GM23338 (cell line): ENCODE measurements at regions not wholly inside any gene's neighbourhood (a gene's known extent, or its start where the extent isn't known, plus 50 kb on each side); places are given as distances from the start of the nearest gene placed in this dataset.

Experiments used
- ATAC-seq: fragments of 200-7000 bp; cut with Tn5 transposase; 3 replicates; pipeline ENCODE4 v1.9.1; 2020
- DNase-seq: peaks from one replicate; pipeline ENCODE4 v3.0.0-alpha.2; 2015; ENCODE audit warnings: low spot score
- H2AFZ ChIP-seq: fragments of 200-600 bp; sonication (generic); 2 replicates; pipeline ENCODE4 v1.8.0; 2016; ENCODE audit warnings: antibody characterized with exemption, mild to moderate bottlenecking, moderate library complexity
- H3F3A ChIP-seq: fragments of 200-600 bp; sonication (generic); replicated peaks from 2 replicates; pipeline ENCODE4 v1.8.0; 2017; ENCODE audit warnings: antibody characterized with exemption, mixed run types, low read depth
- H3K27ac ChIP-seq: fragments of 200-600 bp; sonication (generic); 2 replicates; pipeline ENCODE4 v1.6.1; 2016; ENCODE audit warnings: low read depth
- H3K27me3 ChIP-seq: fragments of 200-600 bp; sonication (generic); 2 replicates; pipeline ENCODE4 v1.8.0; 2016; ENCODE audit warnings: mild to moderate bottlenecking, mixed run types, moderate library complexity; ENCODE audit not compliant: insufficient read depth
- H3K36me3 ChIP-seq: fragments of 200-600 bp; sonication (generic); 2 replicates; pipeline ENCODE4 v1.8.0; 2016; ENCODE audit warnings: mild to moderate bottlenecking; ENCODE audit not compliant: insufficient read depth
- H3K4me1 ChIP-seq: fragments of 200-600 bp; sonication (generic); 2 replicates; pipeline ENCODE4 v1.8.0; 2016; ENCODE audit warnings: mild to moderate bottlenecking, moderate library complexity; ENCODE audit not compliant: insufficient read depth
- H3K4me2 ChIP-seq: fragments of 200-600 bp; sonication (generic); 2 replicates; pipeline ENCODE4 v1.7.1; 2017; ENCODE audit warnings: mixed run types
- H3K4me3 ChIP-seq: fragments of 200-600 bp; sonication (generic); 2 replicates; pipeline ENCODE4 v1.6.1; 2016; ENCODE audit warnings: mixed run types
- H3K79me2 ChIP-seq: fragments of 200-600 bp; sonication (generic); replicated peaks from 2 replicates; pipeline ENCODE4 v1.8.0; 2017; ENCODE audit warnings: mild to moderate bottlenecking; ENCODE audit not compliant: insufficient read depth
- H3K9me2 ChIP-seq: fragments of 200-600 bp; sonication (generic); 2 replicates; pipeline ENCODE4 v1.8.0; 2017; ENCODE audit not compliant: insufficient read depth
- H4K20me1 ChIP-seq: fragments of 200-600 bp; sonication (generic); replicated peaks from 2 replicates; pipeline ENCODE4 v1.8.0; 2017; ENCODE audit warnings: mild to moderate bottlenecking; ENCODE audit not compliant: insufficient read depth
- H3K27ac Mint-ChIP-seq: 2 replicates; pipeline ENCODE4 v1.8.0; 2020; ENCODE audit warnings: inconsistent platforms, mild to moderate bottlenecking, moderate library complexity, mixed read lengths
- H3K27me3 Mint-ChIP-seq: 3 replicates; pipeline ENCODE4 v1.8.0; 2022; ENCODE audit warnings: low read depth, mild to moderate bottlenecking, moderate library complexity, mixed read lengths, inconsistent platforms; ENCODE audit not compliant: insufficient read depth, poor library complexity
- H3K36me3 Mint-ChIP-seq: 3 replicates; pipeline ENCODE4 v1.8.0; 2021; ENCODE audit warnings: low read depth, mild to moderate bottlenecking, inconsistent platforms, moderate library complexity, mixed read lengths
- H3K4me1 Mint-ChIP-seq: 3 replicates; pipeline ENCODE4 v1.8.0; 2020; ENCODE audit warnings: mild to moderate bottlenecking, inconsistent platforms, mixed read lengths
- H3K4me3 Mint-ChIP-seq: 3 replicates; pipeline ENCODE4 v1.8.0; 2021; ENCODE audit warnings: moderate library complexity, mild to moderate bottlenecking, inconsistent platforms, mixed read lengths
- H3K9me3 Mint-ChIP-seq: 3 replicates; pipeline ENCODE4 v1.8.0; 2020; ENCODE audit warnings: moderate library complexity, mild to moderate bottlenecking, inconsistent platforms, mixed read lengths
- CREB1 ChIP-seq: fragments of 250-450 bp; sonication (Bioruptor Pico); IDR thresholded peaks from 2 replicates; pipeline ENCODE4 v1.5.0; 2020; ENCODE audit warnings: low read depth, mild to moderate bottlenecking, moderate library complexity
- EZH2 ChIP-seq: fragments of 200-600 bp; sonication (generic); IDR thresholded peaks from one replicate; pipeline ENCODE4 v1.8.0; 2017; ENCODE audit warnings: antibody characterized with exemption, mild to moderate bottlenecking, low read depth; ENCODE audit not compliant: unreplicated experiment
- EZH2phosphoT487 ChIP-seq: fragments of 200-600 bp; sonication (generic); IDR thresholded peaks from one replicate; pipeline ENCODE4 v1.8.1; 2018; ENCODE audit warnings: antibody characterized with exemption; ENCODE audit not compliant: unreplicated experiment
- JUNB ChIP-seq: IDR thresholded peaks from one replicate; pipeline ENCODE4 v1.6.1; 2016; ENCODE audit warnings: antibody characterized with exemption; ENCODE audit not compliant: unreplicated experiment
- NANOG ChIP-seq: IDR thresholded peaks from 2 replicates; pipeline ENCODE4 v1.6.1; 2016; ENCODE audit warnings: antibody characterized with exemption, borderline replicate concordance
- POLR2AphosphoS5 ChIP-seq: IDR thresholded peaks from 2 replicates; pipeline ENCODE4 v1.6.1; 2016; ENCODE audit warnings: antibody characterized with exemption, low read depth
- STAT1 ChIP-seq: IDR thresholded peaks from one replicate; pipeline ENCODE4 v1.6.1; 2016; ENCODE audit warnings: antibody characterized with exemption; ENCODE audit not compliant: unreplicated experiment
- ZNF114 ChIP-seq: fragments of 250-450 bp; sonication (Bioruptor Pico); IDR thresholded peaks from 2 replicates; pipeline ENCODE4 v1.5.0; 2020; ENCODE audit warnings: mild to moderate bottlenecking, moderate library complexity
- ZNF331 ChIP-seq: fragments of 250-450 bp; sonication (Bioruptor Pico); IDR thresholded peaks from 2 replicates; pipeline ENCODE4 v1.5.0; 2020; ENCODE audit warnings: low read depth, mild to moderate bottlenecking, moderate library complexity
- TF ChIP-seq, protein P1 (sequence below), 2 experiments: fragments of 200-600 bp in 1 of 2; sonication (generic) in 1 of 2; conservative IDR thresholded peaks; 2 replicates each; pipeline versions ENCODE4 v1.5.1 to v1.6.1; 2016 to 2017; ENCODE audit warnings: antibody characterized with exemption in 2 of 2, low read depth in 2 of 2, mild to moderate bottlenecking in 2 of 2, moderate library complexity in 1 of 2
- TF ChIP-seq, protein P2 (sequence below): fragments of 250-450 bp; sonication (Bioruptor Pico); IDR thresholded peaks from 2 replicates; pipeline ENCODE4 v1.5.0; 2020; ENCODE audit warnings: mild to moderate bottlenecking, moderate library complexity
- TF ChIP-seq, protein P3 (sequence below): IDR thresholded peaks from one replicate; pipeline ENCODE4 v1.6.1; 2018; ENCODE audit warnings: antibody characterized with exemption; ENCODE audit not compliant: unreplicated experiment
- TF ChIP-seq, protein P4 (sequence below): IDR thresholded peaks from 2 replicates; pipeline ENCODE4 v1.6.1; 2016; ENCODE audit warnings: antibody characterized with exemption

DNA sequence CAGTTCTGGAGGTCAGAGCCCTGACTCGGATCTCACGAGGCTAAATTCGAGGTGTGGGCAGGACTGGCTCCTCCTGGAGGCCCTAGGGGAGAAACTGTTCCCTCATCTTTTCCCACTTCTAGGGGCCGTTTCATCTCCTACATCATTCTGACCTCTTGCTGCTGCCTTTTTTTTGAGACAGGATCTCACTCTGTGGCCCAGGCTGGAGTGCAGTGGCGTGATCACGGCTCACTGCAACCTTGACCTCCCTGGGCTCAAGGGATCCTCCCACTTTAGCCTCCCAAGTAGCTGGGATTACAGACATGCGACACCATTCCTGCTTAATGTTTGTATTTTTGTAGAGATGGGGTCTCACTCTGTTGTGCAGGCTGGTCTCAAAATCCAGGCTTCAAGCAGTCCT is 244.1 kb upstream of the GSE1 start:
- Histone ChIP-seq H3K36me3 (no peaks in the 10 kb centered on the region), H3K9me2 (no peaks in the 10 kb centered on the region), H3K4me3 (no peak overlapping the region), H3K4me2 (no peak overlapping the region), H3K27ac (no peak overlapping the region), H4K20me1 (no peaks in the 10 kb centered on the region; the same call in 1 of the 2 replicates), H2AFZ (no peak overlapping the region), H3K4me1 (no peaks in the 10 kb centered on the region; the same call in 1 of the 2 replicates), H3F3A (no peaks in the 10 kb centered on the region), H3K79me2 (no peaks in the 10 kb centered on the region), H3K27me3 (no peaks in the 10 kb centered on the region)
- H3K36me3 Mint-ChIP-seq: peaks cover 9% of the 10 kb centered on the region; the same call in 2 of the 3 replicates
- H3K27me3 Mint-ChIP-seq: peaks cover 27% of the 10 kb centered on the region
- H3K27ac Mint-ChIP-seq: no peak overlapping the region
- TF ChIP-seq STAT1: no peak
- TF ChIP-seq ZNF331 (CRISPR knock-in tag): no peak
- TF ChIP-seq, protein P1, sequence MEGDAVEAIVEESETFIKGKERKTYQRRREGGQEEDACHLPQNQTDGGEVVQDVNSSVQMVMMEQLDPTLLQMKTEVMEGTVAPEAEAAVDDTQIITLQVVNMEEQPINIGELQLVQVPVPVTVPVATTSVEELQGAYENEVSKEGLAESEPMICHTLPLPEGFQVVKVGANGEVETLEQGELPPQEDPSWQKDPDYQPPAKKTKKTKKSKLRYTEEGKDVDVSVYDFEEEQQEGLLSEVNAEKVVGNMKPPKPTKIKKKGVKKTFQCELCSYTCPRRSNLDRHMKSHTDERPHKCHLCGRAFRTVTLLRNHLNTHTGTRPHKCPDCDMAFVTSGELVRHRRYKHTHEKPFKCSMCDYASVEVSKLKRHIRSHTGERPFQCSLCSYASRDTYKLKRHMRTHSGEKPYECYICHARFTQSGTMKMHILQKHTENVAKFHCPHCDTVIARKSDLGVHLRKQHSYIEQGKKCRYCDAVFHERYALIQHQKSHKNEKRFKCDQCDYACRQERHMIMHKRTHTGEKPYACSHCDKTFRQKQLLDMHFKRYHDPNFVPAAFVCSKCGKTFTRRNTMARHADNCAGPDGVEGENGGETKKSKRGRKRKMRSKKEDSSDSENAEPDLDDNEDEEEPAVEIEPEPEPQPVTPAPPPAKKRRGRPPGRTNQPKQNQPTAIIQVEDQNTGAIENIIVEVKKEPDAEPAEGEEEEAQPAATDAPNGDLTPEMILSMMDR (conservative IDR thresholded peaks at IDR 0.05; ENCODE audit: low read depth in 2 of 2): no peak
- no peak for TF ChIP-seq ZNF114 (CRISPR knock-in tag)
- TF ChIP-seq, protein P2, sequence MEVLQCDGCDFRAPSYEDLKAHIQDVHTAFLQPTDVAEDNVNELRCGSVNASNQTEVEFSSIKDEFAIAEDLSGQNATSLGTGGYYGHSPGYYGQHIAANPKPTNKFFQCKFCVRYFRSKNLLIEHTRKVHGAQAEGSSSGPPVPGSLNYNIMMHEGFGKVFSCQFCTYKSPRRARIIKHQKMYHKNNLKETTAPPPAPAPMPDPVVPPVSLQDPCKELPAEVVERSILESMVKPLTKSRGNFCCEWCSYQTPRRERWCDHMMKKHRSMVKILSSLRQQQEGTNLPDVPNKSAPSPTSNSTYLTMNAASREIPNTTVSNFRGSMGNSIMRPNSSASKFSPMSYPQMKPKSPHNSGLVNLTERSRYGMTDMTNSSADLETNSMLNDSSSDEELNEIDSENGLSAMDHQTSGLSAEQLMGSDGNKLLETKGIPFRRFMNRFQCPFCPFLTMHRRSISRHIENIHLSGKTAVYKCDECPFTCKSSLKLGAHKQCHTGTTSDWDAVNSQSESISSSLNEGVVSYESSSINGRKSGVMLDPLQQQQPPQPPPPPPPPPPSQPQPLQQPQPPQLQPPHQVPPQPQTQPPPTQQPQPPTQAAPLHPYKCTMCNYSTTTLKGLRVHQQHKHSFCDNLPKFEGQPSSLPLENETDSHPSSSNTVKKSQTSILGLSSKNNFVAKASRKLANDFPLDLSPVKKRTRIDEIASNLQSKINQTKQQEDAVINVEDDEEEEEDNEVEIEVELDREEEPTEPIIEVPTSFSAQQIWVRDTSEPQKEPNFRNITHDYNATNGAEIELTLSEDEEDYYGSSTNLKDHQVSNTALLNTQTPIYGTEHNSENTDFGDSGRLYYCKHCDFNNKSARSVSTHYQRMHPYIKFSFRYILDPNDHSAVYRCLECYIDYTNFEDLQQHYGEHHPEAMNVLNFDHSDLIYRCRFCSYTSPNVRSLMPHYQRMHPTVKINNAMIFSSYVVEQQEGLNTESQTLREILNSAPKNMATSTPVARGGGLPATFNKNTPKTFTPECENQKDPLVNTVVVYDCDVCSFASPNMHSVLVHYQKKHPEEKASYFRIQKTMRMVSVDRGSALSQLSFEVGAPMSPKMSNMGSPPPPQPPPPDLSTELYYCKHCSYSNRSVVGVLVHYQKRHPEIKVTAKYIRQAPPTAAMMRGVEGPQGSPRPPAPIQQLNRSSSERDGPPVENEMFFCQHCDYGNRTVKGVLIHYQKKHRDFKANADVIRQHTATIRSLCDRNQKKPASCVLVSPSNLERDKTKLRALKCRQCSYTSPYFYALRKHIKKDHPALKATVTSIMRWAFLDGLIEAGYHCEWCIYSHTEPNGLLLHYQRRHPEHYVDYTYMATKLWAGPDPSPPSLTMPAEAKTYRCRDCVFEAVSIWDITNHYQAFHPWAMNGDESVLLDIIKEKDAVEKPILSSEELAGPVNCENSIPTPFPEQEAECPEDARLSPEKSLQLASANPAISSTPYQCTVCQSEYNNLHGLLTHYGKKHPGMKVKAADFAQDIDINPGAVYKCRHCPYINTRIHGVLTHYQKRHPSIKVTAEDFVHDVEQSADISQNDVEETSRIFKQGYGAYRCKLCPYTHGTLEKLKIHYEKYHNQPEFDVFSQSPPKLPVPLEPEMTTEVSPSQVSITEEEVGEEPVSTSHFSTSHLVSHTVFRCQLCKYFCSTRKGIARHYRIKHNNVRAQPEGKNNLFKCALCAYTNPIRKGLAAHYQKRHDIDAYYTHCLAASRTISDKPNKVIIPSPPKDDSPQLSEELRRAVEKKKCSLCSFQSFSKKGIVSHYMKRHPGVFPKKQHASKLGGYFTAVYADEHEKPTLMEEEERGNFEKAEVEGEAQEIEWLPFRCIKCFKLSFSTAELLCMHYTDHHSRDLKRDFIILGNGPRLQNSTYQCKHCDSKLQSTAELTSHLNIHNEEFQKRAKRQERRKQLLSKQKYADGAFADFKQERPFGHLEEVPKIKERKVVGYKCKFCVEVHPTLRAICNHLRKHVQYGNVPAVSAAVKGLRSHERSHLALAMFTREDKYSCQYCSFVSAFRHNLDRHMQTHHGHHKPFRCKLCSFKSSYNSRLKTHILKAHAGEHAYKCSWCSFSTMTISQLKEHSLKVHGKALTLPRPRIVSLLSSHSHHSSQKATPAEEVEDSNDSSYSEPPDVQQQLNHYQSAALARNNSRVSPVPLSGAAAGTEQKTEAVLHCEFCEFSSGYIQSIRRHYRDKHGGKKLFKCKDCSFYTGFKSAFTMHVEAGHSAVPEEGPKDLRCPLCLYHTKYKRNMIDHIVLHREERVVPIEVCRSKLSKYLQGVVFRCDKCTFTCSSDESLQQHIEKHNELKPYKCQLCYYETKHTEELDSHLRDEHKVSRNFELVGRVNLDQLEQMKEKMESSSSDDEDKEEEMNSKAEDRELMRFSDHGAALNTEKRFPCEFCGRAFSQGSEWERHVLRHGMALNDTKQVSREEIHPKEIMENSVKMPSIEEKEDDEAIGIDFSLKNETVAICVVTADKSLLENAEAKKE: no peak
- no peak for TF ChIP-seq EZH2
- TF ChIP-seq, protein P3, sequence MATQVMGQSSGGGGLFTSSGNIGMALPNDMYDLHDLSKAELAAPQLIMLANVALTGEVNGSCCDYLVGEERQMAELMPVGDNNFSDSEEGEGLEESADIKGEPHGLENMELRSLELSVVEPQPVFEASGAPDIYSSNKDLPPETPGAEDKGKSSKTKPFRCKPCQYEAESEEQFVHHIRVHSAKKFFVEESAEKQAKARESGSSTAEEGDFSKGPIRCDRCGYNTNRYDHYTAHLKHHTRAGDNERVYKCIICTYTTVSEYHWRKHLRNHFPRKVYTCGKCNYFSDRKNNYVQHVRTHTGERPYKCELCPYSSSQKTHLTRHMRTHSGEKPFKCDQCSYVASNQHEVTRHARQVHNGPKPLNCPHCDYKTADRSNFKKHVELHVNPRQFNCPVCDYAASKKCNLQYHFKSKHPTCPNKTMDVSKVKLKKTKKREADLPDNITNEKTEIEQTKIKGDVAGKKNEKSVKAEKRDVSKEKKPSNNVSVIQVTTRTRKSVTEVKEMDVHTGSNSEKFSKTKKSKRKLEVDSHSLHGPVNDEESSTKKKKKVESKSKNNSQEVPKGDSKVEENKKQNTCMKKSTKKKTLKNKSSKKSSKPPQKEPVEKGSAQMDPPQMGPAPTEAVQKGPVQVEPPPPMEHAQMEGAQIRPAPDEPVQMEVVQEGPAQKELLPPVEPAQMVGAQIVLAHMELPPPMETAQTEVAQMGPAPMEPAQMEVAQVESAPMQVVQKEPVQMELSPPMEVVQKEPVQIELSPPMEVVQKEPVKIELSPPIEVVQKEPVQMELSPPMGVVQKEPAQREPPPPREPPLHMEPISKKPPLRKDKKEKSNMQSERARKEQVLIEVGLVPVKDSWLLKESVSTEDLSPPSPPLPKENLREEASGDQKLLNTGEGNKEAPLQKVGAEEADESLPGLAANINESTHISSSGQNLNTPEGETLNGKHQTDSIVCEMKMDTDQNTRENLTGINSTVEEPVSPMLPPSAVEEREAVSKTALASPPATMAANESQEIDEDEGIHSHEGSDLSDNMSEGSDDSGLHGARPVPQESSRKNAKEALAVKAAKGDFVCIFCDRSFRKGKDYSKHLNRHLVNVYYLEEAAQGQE: no peak
- TF ChIP-seq CREB1 (CRISPR knock-in tag): no peak
- TF ChIP-seq, protein P4, sequence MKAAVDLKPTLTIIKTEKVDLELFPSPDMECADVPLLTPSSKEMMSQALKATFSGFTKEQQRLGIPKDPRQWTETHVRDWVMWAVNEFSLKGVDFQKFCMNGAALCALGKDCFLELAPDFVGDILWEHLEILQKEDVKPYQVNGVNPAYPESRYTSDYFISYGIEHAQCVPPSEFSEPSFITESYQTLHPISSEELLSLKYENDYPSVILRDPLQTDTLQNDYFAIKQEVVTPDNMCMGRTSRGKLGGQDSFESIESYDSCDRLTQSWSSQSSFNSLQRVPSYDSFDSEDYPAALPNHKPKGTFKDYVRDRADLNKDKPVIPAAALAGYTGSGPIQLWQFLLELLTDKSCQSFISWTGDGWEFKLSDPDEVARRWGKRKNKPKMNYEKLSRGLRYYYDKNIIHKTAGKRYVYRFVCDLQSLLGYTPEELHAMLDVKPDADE: no peak
- TF ChIP-seq JUNB: no peak
- TF ChIP-seq POLR2AphosphoS5: no peak
- TF ChIP-seq NANOG: no peak
- no peak for TF ChIP-seq EZH2phosphoT487
- ATAC-seq (no peak), DNase-seq (no peak)
- H3K4me1 Mint-ChIP-seq: peaks cover 26% of the 10 kb centered on the region
- H3K9me3 Mint-ChIP-seq: peaks cover 4% of the 10 kb centered on the region; the same call in 2 of the 3 replicates
- H3K4me3 Mint-ChIP-seq: no peak overlapping the region
